WTC11 (cell line): ENCODE measurements at regions not wholly inside any gene's neighbourhood (a gene's known extent, or its start where the extent isn't known, plus 50 kb on each side); places are given as distances from the start of the nearest gene placed in this dataset.

Experiments
- ATAC-seq: fragments of 200-7000 bp; cut with Tn5 transposase; 2 replicates; pipeline ENCODE4 v1.10.0; 2021; ENCODE audit warnings: mild to moderate bottlenecking, moderate library complexity
- CTCF ChIA-PET: fragments of 300-600 bp; sonication (Branson Sonifier 250); formaldehyde crosslinking; loops from one replicate; lab custom pipeline; 2021; ENCODE audit warnings: antibody characterized with exemption; lab: Charles Lee
- POLR2A ChIA-PET: fragments of 350-600 bp; sonication (Branson Sonifier 250); formaldehyde crosslinking; loops from one replicate; lab custom pipeline; 2021; ENCODE audit warnings: antibody characterized with exemption; lab: Charles Lee
- DNase-seq: peaks from one replicate; pipeline ENCODE4 v3.0.0; 2021; ENCODE audit warnings: low spot score
- H3K27ac Mint-ChIP-seq: 2 replicates; pipeline ENCODE4 v1.8.0; 2021; ENCODE audit warnings: mixed read lengths
- H3K27me3 Mint-ChIP-seq: 2 replicates; pipeline ENCODE4 v1.8.0; 2021; ENCODE audit warnings: low read depth, mild to moderate bottlenecking, moderate library complexity, mixed read lengths
- H3K36me3 Mint-ChIP-seq: 2 replicates; pipeline ENCODE4 v1.8.0; 2021; ENCODE audit warnings: mixed read lengths
- H3K4me1 Mint-ChIP-seq: 2 replicates; pipeline ENCODE4 v1.8.0; 2022; ENCODE audit warnings: mixed read lengths
- H3K4me3 Mint-ChIP-seq: 2 replicates; pipeline ENCODE4 v1.8.0; 2021; ENCODE audit warnings: mild to moderate bottlenecking, moderate library complexity, mixed read lengths
- H3K9me3 Mint-ChIP-seq: 2 replicates; pipeline ENCODE4 v1.8.0; 2021; ENCODE audit warnings: mixed read lengths
- CREB1 ChIP-seq: sonication (generic); formaldehyde crosslinking; IDR thresholded peaks from 2 replicates; pipeline ENCODE4 v1.8.0; 2023; ENCODE audit warnings: mild to moderate bottlenecking, missing genetic modification reagents
- E2F4 ChIP-seq: sonication (generic); formaldehyde crosslinking; IDR thresholded peaks from 2 replicates; pipeline ENCODE4 v1.8.1; 2022; ENCODE audit warnings: low read depth, mild to moderate bottlenecking, moderate library complexity, missing genetic modification reagents, borderline replicate concordance
- HMGXB4 ChIP-seq: sonication (generic); formaldehyde crosslinking; IDR thresholded peaks from 2 replicates; pipeline ENCODE4 v1.8.1; 2023; ENCODE audit warnings: mild to moderate bottlenecking, moderate library complexity, missing genetic modification reagents
- PRDM15 ChIP-seq: sonication (generic); formaldehyde crosslinking; IDR thresholded peaks from 2 replicates; pipeline ENCODE4 v1.8.0; 2022; ENCODE audit warnings: missing genetic modification reagents
- USF1 ChIP-seq: sonication (generic); formaldehyde crosslinking; IDR thresholded peaks from 2 replicates; pipeline ENCODE4 v1.8.0; 2022; ENCODE audit warnings: mild to moderate bottlenecking, missing genetic modification reagents
- ZNF281 ChIP-seq: sonication (generic); formaldehyde crosslinking; IDR thresholded peaks from 2 replicates; pipeline ENCODE4 v1.8.0; 2023; ENCODE audit warnings: mild to moderate bottlenecking, missing genetic modification reagents
- ZNF416 ChIP-seq: fragments of 250-450 bp; sonication (Bioruptor Pico); IDR thresholded peaks from 2 replicates; pipeline ENCODE4 v1.9.0; 2021; ENCODE audit warnings: mild to moderate bottlenecking, inconsistent platforms
- ZNF425 ChIP-seq: fragments of 250-450 bp; sonication (Bioruptor Pico); conservative IDR thresholded peaks from 2 replicates; pipeline ENCODE4 v1.9.0; 2021; ENCODE audit warnings: mild to moderate bottlenecking
- ZNF671 ChIP-seq: fragments of 250-450 bp; sonication (Bioruptor Pico); IDR thresholded peaks from 2 replicates; pipeline ENCODE4 v1.8.0; 2021; ENCODE audit warnings: mild to moderate bottlenecking
- ZSCAN18 ChIP-seq: fragments of 250-450 bp; sonication (Bioruptor Pico); IDR thresholded peaks from 2 replicates; pipeline ENCODE4 v2.1.2; 2022; ENCODE audit warnings: mild to moderate bottlenecking, moderate library complexity
- TF ChIP-seq, protein P1 (sequence below): sonication (generic); formaldehyde crosslinking; IDR thresholded peaks from 2 replicates; pipeline ENCODE4 v1.8.1; 2023; ENCODE audit warnings: mild to moderate bottlenecking, missing genetic modification reagents, moderate library complexity
- TF ChIP-seq, protein P2 (sequence below): sonication (generic); formaldehyde crosslinking; IDR thresholded peaks from 2 replicates; pipeline ENCODE4 v1.8.0; 2022; ENCODE audit warnings: mild to moderate bottlenecking, missing genetic modification reagents
- TF ChIP-seq, protein P3 (sequence below): sonication (generic); formaldehyde crosslinking; conservative IDR thresholded peaks from 2 replicates; pipeline ENCODE4 v1.8.1; 2023; ENCODE audit warnings: mild to moderate bottlenecking, low read depth, missing genetic modification reagents, moderate library complexity
- TF ChIP-seq, protein P4 (sequence below): fragments of 250-450 bp; sonication (Bioruptor Pico); IDR thresholded peaks from 2 replicates; pipeline ENCODE4 v1.9.0; 2021; ENCODE audit warnings: mild to moderate bottlenecking

GRCh38 chr5:125263356-125263755, 516.9 kb upstream of the ZNF608 start:
- Mint-ChIP-seq H3K36me3 (peaks cover 19% of the 10 kb centered on the region), H3K9me3 (peaks cover 26% of the 10 kb centered on the region), H3K27me3 (no peaks in the 10 kb centered on the region; the same call in 1 of the 2 replicates), H3K4me1 (peaks cover 36% of the 10 kb centered on the region), H3K27ac (peak overlapping the region; percentile 68; the same call in 1 of the 2 replicates), H3K4me3 (no peak overlapping the region)
- CTCF ChIA-PET: no interaction called here
- POLR2A ChIA-PET: no interaction called here
- DNase-seq: no peak
- ATAC-seq: no peak
- TF ChIP-seq ZNF281 (CRISPR knock-in tag) (no peak), CREB1 (CRISPR knock-in tag) (no peak), E2F4 (CRISPR knock-in tag) (no peak), ZNF425 (CRISPR knock-in tag) (no peak), ZNF416 (CRISPR knock-in tag) (no peak), PRDM15 (CRISPR knock-in tag) (no peak), HMGXB4 (CRISPR knock-in tag) (no peak), USF1 (CRISPR knock-in tag) (no peak), ZSCAN18 (CRISPR knock-in tag) (no peak), ZNF671 (no peak)
- TF ChIP-seq, protein P1, sequence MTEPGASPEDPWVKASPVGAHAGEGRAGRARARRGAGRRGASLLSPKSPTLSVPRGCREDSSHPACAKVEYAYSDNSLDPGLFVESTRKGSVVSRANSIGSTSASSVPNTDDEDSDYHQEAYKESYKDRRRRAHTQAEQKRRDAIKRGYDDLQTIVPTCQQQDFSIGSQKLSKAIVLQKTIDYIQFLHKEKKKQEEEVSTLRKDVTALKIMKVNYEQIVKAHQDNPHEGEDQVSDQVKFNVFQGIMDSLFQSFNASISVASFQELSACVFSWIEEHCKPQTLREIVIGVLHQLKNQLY (CRISPR knock-in tag): no peak
- TF ChIP-seq, protein P2, sequence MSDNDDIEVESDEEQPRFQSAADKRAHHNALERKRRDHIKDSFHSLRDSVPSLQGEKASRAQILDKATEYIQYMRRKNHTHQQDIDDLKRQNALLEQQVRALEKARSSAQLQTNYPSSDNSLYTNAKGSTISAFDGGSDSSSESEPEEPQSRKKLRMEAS (CRISPR knock-in tag): no peak
- TF ChIP-seq, protein P3, sequence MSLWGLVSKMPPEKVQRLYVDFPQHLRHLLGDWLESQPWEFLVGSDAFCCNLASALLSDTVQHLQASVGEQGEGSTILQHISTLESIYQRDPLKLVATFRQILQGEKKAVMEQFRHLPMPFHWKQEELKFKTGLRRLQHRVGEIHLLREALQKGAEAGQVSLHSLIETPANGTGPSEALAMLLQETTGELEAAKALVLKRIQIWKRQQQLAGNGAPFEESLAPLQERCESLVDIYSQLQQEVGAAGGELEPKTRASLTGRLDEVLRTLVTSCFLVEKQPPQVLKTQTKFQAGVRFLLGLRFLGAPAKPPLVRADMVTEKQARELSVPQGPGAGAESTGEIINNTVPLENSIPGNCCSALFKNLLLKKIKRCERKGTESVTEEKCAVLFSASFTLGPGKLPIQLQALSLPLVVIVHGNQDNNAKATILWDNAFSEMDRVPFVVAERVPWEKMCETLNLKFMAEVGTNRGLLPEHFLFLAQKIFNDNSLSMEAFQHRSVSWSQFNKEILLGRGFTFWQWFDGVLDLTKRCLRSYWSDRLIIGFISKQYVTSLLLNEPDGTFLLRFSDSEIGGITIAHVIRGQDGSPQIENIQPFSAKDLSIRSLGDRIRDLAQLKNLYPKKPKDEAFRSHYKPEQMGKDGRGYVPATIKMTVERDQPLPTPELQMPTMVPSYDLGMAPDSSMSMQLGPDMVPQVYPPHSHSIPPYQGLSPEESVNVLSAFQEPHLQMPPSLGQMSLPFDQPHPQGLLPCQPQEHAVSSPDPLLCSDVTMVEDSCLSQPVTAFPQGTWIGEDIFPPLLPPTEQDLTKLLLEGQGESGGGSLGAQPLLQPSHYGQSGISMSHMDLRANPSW (CRISPR knock-in tag): no peak
- TF ChIP-seq, protein P4, sequence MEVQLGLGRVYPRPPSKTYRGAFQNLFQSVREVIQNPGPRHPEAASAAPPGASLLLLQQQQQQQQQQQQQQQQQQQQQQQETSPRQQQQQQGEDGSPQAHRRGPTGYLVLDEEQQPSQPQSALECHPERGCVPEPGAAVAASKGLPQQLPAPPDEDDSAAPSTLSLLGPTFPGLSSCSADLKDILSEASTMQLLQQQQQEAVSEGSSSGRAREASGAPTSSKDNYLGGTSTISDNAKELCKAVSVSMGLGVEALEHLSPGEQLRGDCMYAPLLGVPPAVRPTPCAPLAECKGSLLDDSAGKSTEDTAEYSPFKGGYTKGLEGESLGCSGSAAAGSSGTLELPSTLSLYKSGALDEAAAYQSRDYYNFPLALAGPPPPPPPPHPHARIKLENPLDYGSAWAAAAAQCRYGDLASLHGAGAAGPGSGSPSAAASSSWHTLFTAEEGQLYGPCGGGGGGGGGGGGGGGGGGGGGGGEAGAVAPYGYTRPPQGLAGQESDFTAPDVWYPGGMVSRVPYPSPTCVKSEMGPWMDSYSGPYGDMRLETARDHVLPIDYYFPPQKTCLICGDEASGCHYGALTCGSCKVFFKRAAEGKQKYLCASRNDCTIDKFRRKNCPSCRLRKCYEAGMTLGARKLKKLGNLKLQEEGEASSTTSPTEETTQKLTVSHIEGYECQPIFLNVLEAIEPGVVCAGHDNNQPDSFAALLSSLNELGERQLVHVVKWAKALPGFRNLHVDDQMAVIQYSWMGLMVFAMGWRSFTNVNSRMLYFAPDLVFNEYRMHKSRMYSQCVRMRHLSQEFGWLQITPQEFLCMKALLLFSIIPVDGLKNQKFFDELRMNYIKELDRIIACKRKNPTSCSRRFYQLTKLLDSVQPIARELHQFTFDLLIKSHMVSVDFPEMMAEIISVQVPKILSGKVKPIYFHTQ: no peak
